Heart left ventricle (tissue), 16 donors: ENCODE measurements at regions not wholly inside any gene's neighbourhood (a gene's known extent, or its start where the extent isn't known, plus 50 kb on each side); places are given as distances from the start of the nearest gene placed in this dataset.

Source experiments
- ATAC-seq, 4 donors: fragments of 200-7000 bp; cut with Tn5 transposase; one replicate each; pipeline ENCODE4 v1.9.1; 2020 to 2022; ENCODE audit warnings: moderate library complexity in 4 of 4, mild to moderate bottlenecking in 3 of 4, moderate number of reproducible peaks in 1 of 4
- DNase-seq, 5 donors: peaks; one replicate each; pipeline ENCODE4 v3.0.0-alpha.2; 2020
- H3K27ac ChIP-seq, 12 donors: fragments of 200-600 bp; sonication (generic) in 4 of 12; one replicate each; pipeline versions ENCODE4 v1.5.0 to v1.8.0; 2016 to 2022; ENCODE audit warnings: mild to moderate bottlenecking in 2 of 12
- H3K27me3 ChIP-seq, 9 donors: fragments of 200-600 bp; sonication (generic) in 2 of 9; one replicate each; pipeline versions ENCODE4 v1.5.1 to v1.8.0; 2016 to 2022; ENCODE audit warnings: mild to moderate bottlenecking in 3 of 9
- H3K36me3 ChIP-seq, 9 donors: fragments of 200-600 bp; sonication (generic) in 2 of 9; one replicate each; pipeline versions ENCODE4 v1.5.0 to v1.8.0; 2018 to 2022; ENCODE audit warnings: mild to moderate bottlenecking in 2 of 9
- H3K4me1 ChIP-seq, 12 donors: fragments of 200-600 bp; sonication (generic) in 4 of 12; one replicate each; pipeline versions ENCODE4 v1.5.0 to v1.8.0; 2016 to 2022; ENCODE audit warnings: mild to moderate bottlenecking in 3 of 12
- H3K4me3 ChIP-seq, 12 donors: fragments of 200-600 bp; sonication (generic) in 4 of 12; one replicate each; pipeline versions ENCODE4 v1.5.0 to v1.8.0; 2017 to 2022; ENCODE audit warnings: mild to moderate bottlenecking in 9 of 12, moderate library complexity in 4 of 12
- H3K9me3 ChIP-seq, 12 donors: fragments of 200-600 bp; sonication (generic) in 4 of 12; one replicate each; pipeline versions ENCODE4 v1.5.0 to v1.8.0; 2016 to 2022; ENCODE audit warnings: mild to moderate bottlenecking in 1 of 12
- CTCF ChIP-seq, 12 donors: fragments of 200-600 bp; sonication (generic) in 4 of 12; IDR thresholded peaks; one replicate each; pipeline versions ENCODE4 v1.5.0 to v1.8.0; 2018 to 2022; ENCODE audit warnings: antibody characterized with exemption in 12 of 12, mild to moderate bottlenecking in 5 of 12
- POLR2A ChIP-seq, 2 donors: fragments of 450-650 bp; IDR thresholded peaks; one replicate each; pipeline ENCODE4 v1.6.1; 2017; ENCODE audit warnings: antibody characterized with exemption in 2 of 2, mild to moderate bottlenecking in 2 of 2, moderate library complexity in 2 of 2
- WGBS, 4 donors: extraction: QIAGEN DNeasy Blood & Tissue Kit in 2 of 4; methylation state at CpG; one replicate each; pipeline versions ENCODE4 v1.1.5 to v1.1.7; 2013 to 2018; 5-methylcytosine and 5-hydroxymethylcytosine counted together
- intact Hi-C, 10 donors: fragments of 100-400 bp; cut with DNase I; formaldehyde crosslinking; loops; one replicate each; pipeline versions ENCODE4 v1.11.1 to v1.14.2; 2022
- donor health status: ischemic (EF 13 %, LVEDD 7.1; RV severe dilation, severe dysfunction).
- donor health status: healthy with polysubstance abuse.
- donor health status: DM: no; HTN: yes; CAD: no.
- donor health status: DM: no; HTN: no; CAD: no.
- donor health status: ischemic (EF 25% LVEDD 6.9; RV normal size, moderate dysfunction).
- donor health status: ischemic (EF 25% LVEDD 5.7; RV mildly dilated, moderate dysfunction).
- donor health status: healthy.
- donor health status: DM: yes; HTN: yes; CAD: no.
- donor health status: ischemic (EF 35%, LVEDD 5.7; RV mildly dilated, moderate dysfunction).
- donor health status: nonischemic (EF 11% LVEDD 7.7; RV severe dilation, severe dysfunction).
- donor health status: DM: yes; HTN: yes; CAD: no.
- donor health status: PGD.
- donor health status: ischemic (EF 29% LVEDD 5.4; RV normal size, mild dysfunction).
- donor health status: nonischemic (EF 23%, LVEDD 6.1; RV moderate dilation, normal function).

- ATAC-seq, result no peak
- no peak for DNase-seq
- no peaks in the 10 kb centered on the region for H3K36me3 ChIP-seq
- no peak overlapping the region for H3K4me3 ChIP-seq
- TF ChIP-seq POLR2A (IDR thresholded peaks at IDR 0.05) (no peak), CTCF (IDR thresholded peaks at IDR 0.05) (no peak)
- H3K4me1 ChIP-seq, result no peaks in the 10 kb centered on the region
- WGBS, 4 donors, result 41 to 65% (median 53%) methylated on average over 2 of the region's 2 CpGs
- intact Hi-C loops, result no loop called here
- no peaks in the 10 kb centered on the region for H3K9me3 ChIP-seq
- H3K27ac ChIP-seq, result no peak overlapping the region
- no peaks in the 10 kb centered on the region for H3K27me3 ChIP-seq
Measured at GRCh38 chrX:22882543-22882942, 117.2 kb upstream of the DDX53 start.

DNA sequence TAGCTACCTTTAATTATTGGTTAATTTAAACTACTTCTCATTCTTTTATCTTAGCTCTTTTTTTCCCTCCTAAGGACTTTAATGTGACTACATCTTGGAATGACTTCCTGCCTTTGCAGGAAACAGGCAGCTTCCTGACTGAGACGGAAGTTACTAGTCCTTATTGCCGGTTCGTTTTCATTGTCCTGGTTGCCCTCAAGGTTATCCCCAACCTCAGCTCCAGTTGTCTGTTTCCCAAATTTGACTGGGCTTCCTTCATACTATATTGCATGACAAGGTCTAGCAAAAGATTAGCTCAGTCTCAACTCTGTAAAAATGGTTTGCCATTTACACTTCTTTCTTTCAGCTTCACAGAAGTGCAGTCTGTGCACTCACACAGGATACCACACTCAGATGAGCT, 109.9 kb upstream of the DDX53 start:
- no peaks in the 10 kb centered on the region for H3K36me3 ChIP-seq
- TF ChIP-seq CTCF (IDR thresholded peaks at IDR 0.05) (no peak), POLR2A (IDR thresholded peaks at IDR 0.05) (no peak)
- 30 to 47% (median 40%) methylated on average over 3 of the region's 3 CpGs for WGBS, 4 donors
- intact Hi-C loops, result no loop called here
- DNase-seq (no peak), ATAC-seq (no peak)
- H3K27ac ChIP-seq, result no peak overlapping the region
- no peak overlapping the region for H3K4me3 ChIP-seq
- no peaks in the 10 kb centered on the region for H3K9me3 ChIP-seq
- H3K27me3 ChIP-seq, result no peaks in the 10 kb centered on the region
- H3K4me1 ChIP-seq, result no peaks in the 10 kb centered on the region

DNA sequence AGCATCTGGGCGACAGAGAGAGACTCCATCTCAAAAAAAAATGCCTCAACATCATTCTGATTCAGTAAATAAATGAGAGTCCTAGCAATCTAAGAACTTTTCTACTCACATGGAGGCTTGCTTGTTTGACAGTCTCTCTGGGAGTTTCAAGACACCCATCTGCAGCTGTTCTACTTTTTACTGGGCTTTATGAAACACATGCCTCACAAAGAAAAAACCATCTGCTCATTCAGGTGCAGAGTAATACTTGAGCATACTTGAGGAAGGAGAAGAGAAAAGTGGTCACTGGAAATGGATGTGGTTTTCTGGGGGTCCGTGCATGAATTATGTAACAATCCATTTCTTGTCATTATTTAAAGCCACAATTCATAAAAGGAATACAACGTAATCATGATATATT, 87.1 kb upstream of the DDX53 start:
- intact Hi-C loops, result no loop called here
- ATAC-seq, result no peak
- H3K27ac ChIP-seq, result no peak overlapping the region
- H3K36me3 ChIP-seq, result no peaks in the 10 kb centered on the region
- no peaks in the 10 kb centered on the region for H3K27me3 ChIP-seq
- DNase-seq, result no peak
- no peaks in the 10 kb centered on the region for H3K4me1 ChIP-seq
- no peaks in the 10 kb centered on the region for H3K9me3 ChIP-seq
- no peak for TF ChIP-seq POLR2A (IDR thresholded peaks at IDR 0.05)
- no peak for TF ChIP-seq CTCF (IDR thresholded peaks at IDR 0.05)
- no peak overlapping the region for H3K4me3 ChIP-seq
- 50 to 77% (median 62%) methylated on average over 3 of the region's 3 CpGs for WGBS, 4 donors

GRCh38 chrX:22922961-22923360, 76.8 kb upstream of the DDX53 start:
- Histone ChIP-seq H3K9me3 (no peaks in the 10 kb centered on the region), H3K36me3 (no peaks in the 10 kb centered on the region), H3K27me3 (no peaks in the 10 kb centered on the region), H3K4me1 (no peaks in the 10 kb centered on the region), H3K4me3 (no peak overlapping the region), H3K27ac (no peak overlapping the region)
- DNase-seq, result no peak
- intact Hi-C loops, result no loop called here
- no peak for ATAC-seq
- TF ChIP-seq CTCF (IDR thresholded peaks at IDR 0.05) (no peak), POLR2A (IDR thresholded peaks at IDR 0.05) (no peak)
- 68 to 85% (median 77%) methylated on average over 5 of the region's 5 CpGs for WGBS, 4 donors
